ENCODE measurements at regions not wholly inside any gene's neighbourhood (a gene's known extent, or its start where the extent isn't known, plus 50 kb on each side); places are given as distances from the start of the nearest gene placed in this dataset.

- TF ChIP-seq ZBED4 (CRISPR knock-in tag; IDR thresholded peaks at IDR 0.05; ENCODE audit: borderline replicate concordance) = no peak
- no peak for TF ChIP-seq PAWR (CRISPR knock-in tag; IDR thresholded peaks at IDR 0.05; ENCODE audit: borderline replicate concordance)
- TF ChIP-seq ZFP90 (CRISPR knock-in tag; IDR thresholded peaks at IDR 0.05; ENCODE audit: borderline replicate concordance) = no peak
Observed at GRCh38 chr2:236831698-236832097, 254.0 kb upstream of the COPS8 start (continued).

- WGBS (ENCODE audit: low lambda C conversion rate) = 45% methylated on average over 3 of the region's 3 CpGs
- POLR2A ChIA-PET = no interaction called here
- no peak overlapping the region for H3K9ac ChIP-seq (ENCODE audit: insufficient read depth, low read depth, low read length)
- peaks cover 9% of the 10 kb centered on the region for H3K4me1 ChIP-seq (ENCODE audit: insufficient read depth, low read length)
- H3K4me3 ChIP-seq (replicated peaks in 1 of 3; ENCODE audit: insufficient read depth in 1 of 3, low read depth in 2 of 3, low read length in 3 of 3) = no peak overlapping the region
- H4K20me1 ChIP-seq (ENCODE audit: insufficient read depth, low read length) = no peaks in the 10 kb centered on the region
- FAIRE-seq = no peak
- TF ChIP-seq THAP11 (CRISPR knock-in tag; IDR thresholded peaks at IDR 0.05) = no peak
- TF ChIP-seq ZNF776 (CRISPR knock-in tag; IDR thresholded peaks at IDR 0.05) = no peak
- TF ChIP-seq ZNF704 (CRISPR knock-in tag; IDR thresholded peaks at IDR 0.05; ENCODE audit: borderline replicate concordance) = no peak
- no peak for TF ChIP-seq MED8 (CRISPR knock-in tag; IDR thresholded peaks at IDR 0.05; ENCODE audit: insufficient replicate concordance)
- no peak for TF ChIP-seq ZNF563 (CRISPR knock-in tag; IDR thresholded peaks at IDR 0.05)
- no peak for TF ChIP-seq TSC22D2 (CRISPR knock-in tag; IDR thresholded peaks at IDR 0.05; ENCODE audit: borderline replicate concordance)
- H2AFZ ChIP-seq (ENCODE audit: low read length) = no peak overlapping the region
- DNase-seq (ENCODE audit: low spot score) = no peak
- peaks cover 11% of the 10 kb centered on the region for H3K9me3 ChIP-seq (ENCODE audit: low read length)
- ATAC-seq = no peak
- no peaks in the 10 kb centered on the region for H3K36me3 ChIP-seq (replicated peaks in 1 of 2; ENCODE audit: control insufficient read depth in 1 of 2, insufficient read depth in 2 of 2, low read length in 2 of 2)
- no peaks in the 10 kb centered on the region for H3K27me3 ChIP-seq (ENCODE audit: control insufficient read depth in 1 of 2, insufficient read depth in 2 of 2, low read length in 2 of 2)
- intact Hi-C loops (cut with micrococcal nuclease; ENCODE audit: unreplicated experiment) (no loop called here), in situ Hi-C loops (cut with HindIII; ENCODE audit: extremely low pct_ligation_motif_present, low pct_unique_long_range_greater_than_20kb) (no loop called here)
- H3K79me2 ChIP-seq (ENCODE audit: insufficient read depth, low read length) = no peaks in the 10 kb centered on the region
- BruUV-seq (replicated peaks) = no TSS peak
- H3K4me2 ChIP-seq (ENCODE audit: low read depth, low read length) = no peak overlapping the region
- CTCF ChIA-PET (ENCODE audit: low intra/inter-chr PET ratio, low total read pairs) = no interaction called here
- no peak overlapping the region for H3K27ac ChIP-seq (ENCODE audit: extremely low read length, insufficient read depth, low read length)
Observed at GRCh38 chr2:236833501-236834073, 252.1 kb upstream of the COPS8 start.

Measured in HepG2 (cell line).